Neural crest cell (in vitro differentiated cells): ENCODE measurements at regions not wholly inside any gene's neighbourhood (a gene's known extent, or its start where the extent isn't known, plus 50 kb on each side); places are given as distances from the start of the nearest gene placed in this dataset.

ENCODE experiments used
- DNase-seq: peaks from one replicate; pipeline ENCODE4 v3.0.0; 2021; ENCODE audit warnings: low read depth, mixed read lengths, low spot score
- H3K27ac Mint-ChIP-seq: one replicate; pipeline ENCODE4 v1.8.0; 2021; ENCODE audit warnings: mild to moderate bottlenecking, mixed read lengths; ENCODE audit not compliant: unreplicated experiment
- H3K27me3 Mint-ChIP-seq: 2 replicates; pipeline ENCODE4 v1.8.0; 2021; ENCODE audit warnings: low read depth, mild to moderate bottlenecking, mixed read lengths
- H3K36me3 Mint-ChIP-seq: 2 replicates; pipeline ENCODE4 v1.8.0; 2021; ENCODE audit warnings: low read depth, mild to moderate bottlenecking, mixed read lengths
- H3K4me1 Mint-ChIP-seq: 2 replicates; pipeline ENCODE4 v1.8.0; 2021; ENCODE audit warnings: mixed read lengths
- H3K4me3 Mint-ChIP-seq: one replicate; pipeline ENCODE4 v1.8.0; 2021; ENCODE audit warnings: mild to moderate bottlenecking, mixed read lengths
- H3K9me3 Mint-ChIP-seq: 2 replicates; pipeline ENCODE4 v1.8.0; 2021; ENCODE audit warnings: mixed read lengths
- TF ChIP-seq, protein P1 (sequence below): fragments of 200-600 bp; sonication (generic); conservative IDR thresholded peaks from 2 replicates; pipeline ENCODE4 v1.5.0; 2021; ENCODE audit warnings: antibody characterized with exemption, mild to moderate bottlenecking

DNA sequence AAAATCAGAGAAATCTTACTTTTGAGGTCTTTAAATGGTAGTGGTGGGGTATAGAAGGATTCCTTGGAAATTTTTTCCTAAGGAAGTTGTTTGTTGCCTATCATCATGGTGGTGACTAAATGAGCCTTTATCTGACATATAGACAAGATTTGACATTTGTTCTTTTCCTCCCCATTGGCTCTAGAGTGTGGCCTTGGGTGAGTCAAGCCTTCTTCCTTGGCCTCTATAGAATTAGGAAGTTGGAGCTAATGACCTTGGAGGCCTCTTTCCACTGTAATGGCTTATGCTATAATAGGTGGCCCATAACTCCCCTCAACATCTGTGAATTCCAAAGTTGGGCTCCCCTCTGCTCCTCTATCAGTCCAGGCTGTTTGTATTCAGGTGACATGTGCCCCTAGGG is 79.1 kb upstream of the HNF1B start:
- no peaks in the 10 kb centered on the region for H3K9me3 Mint-ChIP-seq
- no peak overlapping the region for H3K4me3 Mint-ChIP-seq
- H3K27ac Mint-ChIP-seq = no peak overlapping the region
- H3K27me3 Mint-ChIP-seq = no peaks in the 10 kb centered on the region
- H3K36me3 Mint-ChIP-seq = no peaks in the 10 kb centered on the region
- TF ChIP-seq, protein P1, sequence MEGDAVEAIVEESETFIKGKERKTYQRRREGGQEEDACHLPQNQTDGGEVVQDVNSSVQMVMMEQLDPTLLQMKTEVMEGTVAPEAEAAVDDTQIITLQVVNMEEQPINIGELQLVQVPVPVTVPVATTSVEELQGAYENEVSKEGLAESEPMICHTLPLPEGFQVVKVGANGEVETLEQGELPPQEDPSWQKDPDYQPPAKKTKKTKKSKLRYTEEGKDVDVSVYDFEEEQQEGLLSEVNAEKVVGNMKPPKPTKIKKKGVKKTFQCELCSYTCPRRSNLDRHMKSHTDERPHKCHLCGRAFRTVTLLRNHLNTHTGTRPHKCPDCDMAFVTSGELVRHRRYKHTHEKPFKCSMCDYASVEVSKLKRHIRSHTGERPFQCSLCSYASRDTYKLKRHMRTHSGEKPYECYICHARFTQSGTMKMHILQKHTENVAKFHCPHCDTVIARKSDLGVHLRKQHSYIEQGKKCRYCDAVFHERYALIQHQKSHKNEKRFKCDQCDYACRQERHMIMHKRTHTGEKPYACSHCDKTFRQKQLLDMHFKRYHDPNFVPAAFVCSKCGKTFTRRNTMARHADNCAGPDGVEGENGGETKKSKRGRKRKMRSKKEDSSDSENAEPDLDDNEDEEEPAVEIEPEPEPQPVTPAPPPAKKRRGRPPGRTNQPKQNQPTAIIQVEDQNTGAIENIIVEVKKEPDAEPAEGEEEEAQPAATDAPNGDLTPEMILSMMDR = no peak
- no peak for DNase-seq
- peaks cover 19% of the 10 kb centered on the region for H3K4me1 Mint-ChIP-seq

GRCh38 chr17:37820995-37821713 is 76.3 kb upstream of the HNF1B start:
- Mint-ChIP-seq H3K4me3 (no peak overlapping the region), H3K36me3 (no peaks in the 10 kb centered on the region), H3K27me3 (no peaks in the 10 kb centered on the region), H3K27ac (no peak overlapping the region), H3K9me3 (no peaks in the 10 kb centered on the region), H3K4me1 (peaks cover 23% of the 10 kb centered on the region)
- TF ChIP-seq, protein P1 = no peak
- DNase-seq = no peak

DNA sequence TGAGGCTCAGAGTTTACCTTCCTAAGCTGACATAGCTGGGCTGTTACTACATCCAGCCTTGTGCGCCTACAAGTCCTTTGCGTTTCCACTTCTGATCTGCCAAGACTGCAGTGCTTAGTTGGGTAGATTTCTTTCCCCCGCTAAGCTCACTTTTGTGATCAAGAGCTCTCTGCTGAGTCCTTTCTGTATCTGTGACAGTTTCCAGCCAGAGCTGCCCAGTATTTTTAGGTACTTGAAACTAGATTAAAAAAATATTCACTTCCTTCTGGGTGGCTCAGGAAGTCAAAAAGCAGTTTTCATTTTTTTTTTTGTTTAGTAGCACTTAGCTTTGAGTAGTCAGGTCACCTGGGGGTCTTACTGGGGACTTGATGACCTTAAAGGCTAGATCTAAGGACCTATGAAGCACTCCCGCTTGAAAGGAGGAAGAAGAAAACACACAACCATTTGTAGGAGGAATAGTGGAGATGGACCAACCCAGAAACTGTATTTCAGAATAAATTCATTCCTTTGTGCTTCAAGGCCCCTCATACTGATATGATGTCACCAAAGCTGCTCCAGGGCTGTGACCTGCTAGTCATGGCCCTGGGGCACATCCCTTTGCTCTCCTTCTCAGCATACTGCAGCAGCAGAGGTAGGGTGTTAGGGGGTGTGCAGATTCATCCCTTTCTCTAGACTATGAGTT is 75.6 kb upstream of the HNF1B start:
- H3K4me3 Mint-ChIP-seq = no peak overlapping the region
- TF ChIP-seq, protein P1 = no peak
- no peak for DNase-seq
- H3K27ac Mint-ChIP-seq = no peak overlapping the region
- H3K27me3 Mint-ChIP-seq = no peaks in the 10 kb centered on the region
- peaks cover 23% of the 10 kb centered on the region for H3K4me1 Mint-ChIP-seq
- no peaks in the 10 kb centered on the region for H3K36me3 Mint-ChIP-seq
- H3K9me3 Mint-ChIP-seq = no peaks in the 10 kb centered on the region

GRCh38 chr17:37818689-37819088 is 73.8 kb upstream of the HNF1B start:
- no peak overlapping the region for H3K27ac Mint-ChIP-seq

DNA sequence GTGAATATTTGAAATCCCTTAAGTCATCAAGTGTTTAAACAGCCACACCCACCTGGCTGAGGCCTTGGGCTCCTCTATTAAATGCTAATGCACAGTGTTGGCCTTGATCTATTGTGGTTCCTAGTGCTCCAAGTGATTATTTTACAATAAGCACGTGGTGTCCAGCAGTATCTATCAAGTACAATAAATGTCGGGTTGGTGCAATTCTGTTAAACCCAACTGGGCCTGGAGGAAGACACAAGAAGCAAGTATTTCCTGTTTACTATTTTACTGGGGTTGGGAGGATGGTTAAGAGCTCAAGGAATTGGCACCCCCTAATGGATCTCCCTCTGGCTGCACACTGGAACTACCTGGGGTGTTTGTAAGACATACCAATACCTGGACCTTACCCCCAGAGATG is 72.1 kb upstream of the HNF1B start:
- TF ChIP-seq, protein P1 = no peak
- no peak for DNase-seq
- H3K9me3 Mint-ChIP-seq = peaks cover 6% of the 10 kb centered on the region

More at GRCh38 chr17:37818689-37819088, 73.8 kb upstream of the HNF1B start:
- no peaks in the 10 kb centered on the region for H3K27me3 Mint-ChIP-seq
- no peaks in the 10 kb centered on the region for H3K36me3 Mint-ChIP-seq
- H3K4me3 Mint-ChIP-seq = no peak overlapping the region
- H3K9me3 Mint-ChIP-seq = no peaks in the 10 kb centered on the region
- H3K4me1 Mint-ChIP-seq = peaks cover 23% of the 10 kb centered on the region
- no peak for DNase-seq
- TF ChIP-seq, protein P1 = no peak

More for the DNA sequence above, 72.1 kb upstream of the HNF1B start:
- Mint-ChIP-seq H3K36me3 (no peaks in the 10 kb centered on the region), H3K4me3 (no peak overlapping the region), H3K27me3 (no peaks in the 10 kb centered on the region), H3K27ac (no peak overlapping the region), H3K4me1 (peaks cover 23% of the 10 kb centered on the region)
